ENCODE measurements at regions not wholly inside any gene's neighbourhood (a gene's known extent, or its start where the extent isn't known, plus 50 kb on each side); places are given as distances from the start of the nearest gene placed in this dataset.
"Not testable (repeated sequence)": the region's sequence is repeated elsewhere in the genome, so short reads cannot be mapped to it uniquely, and the experiment has no call there.

GRCh38 chr3:106413683-106414082 lies 544.9 kb upstream of the CBLB start:
- DNase-seq, result no peak

GRCh38 chr3:106420628-106421027 lies 551.8 kb upstream of the CBLB start:
- no peak for DNase-seq

GRCh38 chr3:106421426-106421825 lies 552.6 kb upstream of the CBLB start:
- no peak for DNase-seq

GRCh38 chr3:106421909-106422308 lies 553.1 kb upstream of the CBLB start:
- no peak for DNase-seq

- DNase-seq, result no peak
These were observed 554.8 kb upstream of the CBLB start for GRCh38 chr3:106423321-106424225.

GRCh38 chr3:106425026-106425425 lies 556.2 kb upstream of the CBLB start:
- DNase-seq, result no peak

GRCh38 chr3:106425916-106426315 lies 557.1 kb upstream of the CBLB start:
- no peak for DNase-seq

- no peak for DNase-seq
These were observed 559.8 kb upstream of the CBLB start for GRCh38 chr3:106428565-106428994.

- no peak for DNase-seq
These were observed 562.9 kb upstream of the CBLB start for GRCh38 chr3:106431721-106432120.

GRCh38 chr3:106435899-106436453 lies 567.2 kb upstream of the CBLB start:
- DNase-seq, result no peak

- DNase-seq, result no peak
These were observed 570.1 kb upstream of the CBLB start for GRCh38 chr3:106438887-106439286.

- no peak for DNase-seq
These were observed 571.9 kb upstream of the CBLB start for GRCh38 chr3:106440672-106441071.

- DNase-seq, result no peak
These were observed 577.5 kb upstream of the CBLB start for GRCh38 chr3:106446271-106446670.

GRCh38 chr3:106447723-106448301 lies 579.0 kb upstream of the CBLB start:
- no peak for DNase-seq

- not testable (repeated sequence) for DNase-seq
These were observed 579.7 kb upstream of the CBLB start for GRCh38 chr3:106448372-106448966.

- no peak for DNase-seq
These were observed 583.3 kb upstream of the CBLB start for GRCh38 chr3:106452096-106452495.

GRCh38 chr3:106454497-106454896 lies 585.7 kb upstream of the CBLB start:
- no peak for DNase-seq

- no peak for DNase-seq
These were observed 588.7 kb upstream of the CBLB start for GRCh38 chr3:106457281-106458180.

- DNase-seq, result no peak
These were observed 590.1 kb upstream of the CBLB start for GRCh38 chr3:106458952-106459351.

GRCh38 chr3:106466881-106467280 lies 598.1 kb upstream of the CBLB start:
- DNase-seq, result no peak

- DNase-seq, result no peak
These were observed 605.0 kb upstream of the CBLB start for GRCh38 chr3:106473576-106474475.
